Psoas muscle (tissue), 7 donors: ENCODE measurements at regions not wholly inside any gene's neighbourhood (a gene's known extent, or its start where the extent isn't known, plus 50 kb on each side); places are given as distances from the start of the nearest gene placed in this dataset.

ENCODE experiments used
- ATAC-seq, 4 donors: fragments of 200-7000 bp; cut with Tn5 transposase; one replicate each; pipeline ENCODE4 v1.9.1; 2020; ENCODE audit warnings: moderate library complexity in 3 of 4, mild to moderate bottlenecking in 2 of 4
- DNase-seq, 2 donors: peaks; one replicate each; pipeline ENCODE4 v3.0.0-alpha.2; 2020
- H3K27ac ChIP-seq: fragments of 200-600 bp; one replicate; pipeline ENCODE4 v1.8.0; 2022
- H3K27me3 ChIP-seq, 3 donors: fragments of 200-600 bp in 1 of 3; one replicate each; pipeline versions ENCODE4 v1.6.1 to v1.8.0; 2013 to 2022; ENCODE audit warnings: low read length in 2 of 3, mild to moderate bottlenecking in 2 of 3, moderate library complexity in 1 of 3; ENCODE audit not compliant: insufficient read depth in 3 of 3
- H3K36me3 ChIP-seq, 2 donors: fragments of 200-600 bp in 1 of 2; one replicate each; pipeline versions ENCODE4 v1.6.1 to v1.8.0; 2013 to 2022; ENCODE audit warnings: low read depth in 1 of 2, mild to moderate bottlenecking in 1 of 2, moderate library complexity in 1 of 2; ENCODE audit not compliant: insufficient read depth in 1 of 2
- H3K4me1 ChIP-seq: fragments of 200-600 bp; one replicate; pipeline ENCODE4 v1.8.0; 2022
- H3K4me3 ChIP-seq: fragments of 200-600 bp; one replicate; pipeline ENCODE4 v1.8.0; 2022; ENCODE audit warnings: mild to moderate bottlenecking
- H3K9me3 ChIP-seq: fragments of 200-600 bp; one replicate; pipeline ENCODE4 v1.8.0; 2022
- CTCF ChIP-seq: fragments of 200-600 bp; IDR thresholded peaks from one replicate; pipeline ENCODE4 v1.8.0; 2022; ENCODE audit warnings: antibody characterized with exemption
- WGBS, 3 donors: extraction: QIAGEN DNeasy Blood & Tissue Kit; methylation state at CpG; one replicate each; pipeline versions ENCODE4 v1.1.6 to v1.1.7; 2013; 5-methylcytosine and 5-hydroxymethylcytosine counted together
- intact Hi-C, 2 donors: fragments of 100-400 bp; cut with DNase I; formaldehyde crosslinking; loops; one replicate each; pipeline versions ENCODE4 v1.11.0 to v1.14.2; 2022
- donor health status: healthy with polysubstance abuse.
- donor health status: DM: no; HTN: no; CAD: no; lungs with moderate emphysema.
- donor health status: Bipolar disorder and iron deficiency.
- donor health status: healthy.
- donor health status: DM: yes; HTN: yes; CAD: no.
- donor health status: DM: no; HTN: no; CAD: no.
- donor health status: DM: yes; HTN: yes; CAD: no.

DNA sequence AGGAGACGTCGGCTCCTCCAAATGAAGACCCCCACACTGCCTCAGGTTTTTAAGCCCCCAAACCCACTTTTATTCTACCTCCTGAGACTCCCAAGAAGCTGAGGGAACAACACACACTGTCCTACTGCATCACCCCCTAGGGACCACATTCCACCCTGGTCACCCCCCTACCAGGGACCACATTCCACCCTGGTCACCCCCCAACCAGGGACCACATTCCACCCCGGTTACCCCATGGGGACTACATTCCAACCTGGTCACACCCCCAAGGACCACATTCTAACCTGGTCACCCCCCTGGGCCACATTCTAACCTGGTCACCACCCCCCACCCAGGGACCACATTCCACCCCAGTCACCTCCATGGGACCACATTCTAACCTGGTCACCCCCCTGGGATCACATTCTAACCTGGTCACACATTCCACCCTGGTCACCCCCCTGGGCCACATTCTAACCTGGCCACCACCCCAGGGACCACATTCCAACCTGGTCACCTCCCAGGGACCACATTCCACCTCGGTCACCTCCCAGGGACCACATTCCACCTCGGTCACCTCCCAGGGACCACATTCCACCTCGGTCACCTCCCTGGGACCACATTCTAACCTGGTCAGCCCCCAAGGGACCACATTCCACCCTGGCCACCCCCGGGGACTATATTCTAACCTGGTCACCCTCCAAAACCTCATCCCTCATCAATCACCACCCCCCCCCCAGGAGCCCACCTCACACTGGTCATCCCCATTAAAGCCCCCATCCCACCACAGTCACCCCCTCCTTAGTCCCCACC, 587.6 kb downstream of the NPHP4 start:
- no peak overlapping the region for H3K27ac ChIP-seq
- H3K4me1 ChIP-seq: no peaks in the 10 kb centered on the region
- H3K36me3 ChIP-seq: no peaks in the 10 kb centered on the region
- peaks cover 0 to 1% (median 0%) of the 10 kb centered on the region in 3 donors for H3K27me3 ChIP-seq
- TF ChIP-seq CTCF: no peak
- WGBS, 3 donors: 74 to 79% (median 78%) methylated on average over 7 of the region's 7 CpGs
- no peaks in the 10 kb centered on the region for H3K9me3 ChIP-seq
- H3K4me3 ChIP-seq: no peak overlapping the region
- DNase-seq: no peak
- no peak for ATAC-seq
- intact Hi-C loops: no loop called here

- WGBS, 3 donors: 71 to 77% (median 72%) methylated on average over 5 of the region's 5 CpGs
- intact Hi-C loops: no loop called here
- no peak for TF ChIP-seq CTCF
- DNase-seq (no peak), ATAC-seq (no peak)
- Histone ChIP-seq H3K4me3 (no peak overlapping the region), H3K9me3 (no peaks in the 10 kb centered on the region), H3K27ac (no peak overlapping the region), H3K36me3 (no peaks in the 10 kb centered on the region), H3K27me3 (peaks cover 0 to 1% (median 0%) of the 10 kb centered on the region in 3 donors), H3K4me1 (no peaks in the 10 kb centered on the region)
Measured at GRCh38 chr1:5403935-5404334, 588.3 kb downstream of the NPHP4 start.

GRCh38 chr1:5402618-5403017, 589.6 kb downstream of the NPHP4 start:
- intact Hi-C loops: no loop called here
- no peak for TF ChIP-seq CTCF
- Histone ChIP-seq H3K4me1 (no peaks in the 10 kb centered on the region), H3K27ac (no peak overlapping the region), H3K27me3 (peaks cover 0 to 1% (median 0%) of the 10 kb centered on the region in 3 donors), H3K4me3 (no peak overlapping the region), H3K9me3 (no peaks in the 10 kb centered on the region), H3K36me3 (no peaks in the 10 kb centered on the region)
- DNase-seq (no peak), ATAC-seq (no peak)
- 58 to 61% (median 61%) methylated on average over 10 of the region's 10 CpGs for WGBS, 3 donors

- TF ChIP-seq CTCF: no peak
- WGBS, 3 donors: 68 to 80% (median 68%) methylated on average over 1 of the region's 1 CpG
- Histone ChIP-seq H3K27ac (no peak overlapping the region), H3K4me3 (no peak overlapping the region), H3K36me3 (no peaks in the 10 kb centered on the region), H3K4me1 (no peaks in the 10 kb centered on the region), H3K27me3 (peaks cover 0 to 1% (median 0%) of the 10 kb centered on the region in 3 donors), H3K9me3 (no peaks in the 10 kb centered on the region)
- ATAC-seq: no peak
- no peak for DNase-seq
- intact Hi-C loops: no loop called here
Measured at GRCh38 chr1:5399771-5400170, 592.5 kb downstream of the NPHP4 start.

DNA sequence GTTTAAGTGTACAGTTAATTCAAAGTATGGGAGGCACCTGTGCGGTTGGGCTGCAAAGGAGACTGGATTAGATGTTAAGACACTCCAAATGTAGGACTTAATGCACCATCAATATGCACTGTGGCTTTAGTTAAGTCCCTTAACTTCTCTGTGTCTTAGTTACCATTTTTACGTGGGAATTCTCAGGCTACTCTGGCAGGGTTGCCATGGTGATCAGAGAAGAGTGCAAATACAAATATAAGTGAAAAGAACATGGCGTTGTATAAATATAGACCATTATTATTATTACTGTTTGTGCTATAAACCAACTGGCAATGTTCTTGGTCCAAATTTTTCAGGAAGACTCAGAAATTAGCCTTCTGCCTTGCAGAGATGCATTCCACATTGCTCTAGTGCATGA, 595.6 kb downstream of the NPHP4 start:
- DNase-seq (no peak), ATAC-seq (no peak)
- intact Hi-C loops: no loop called here
- TF ChIP-seq CTCF: no peak
- Histone ChIP-seq H3K36me3 (no peaks in the 10 kb centered on the region), H3K27me3 (peaks cover 0 to 6% (median 0%) of the 10 kb centered on the region in 3 donors), H3K4me3 (no peak overlapping the region), H3K9me3 (no peaks in the 10 kb centered on the region), H3K4me1 (no peaks in the 10 kb centered on the region), H3K27ac (no peak overlapping the region)
- WGBS, 3 donors: 72 to 76% (median 75%) methylated on average over 3 of the region's 3 CpGs
